ENCODE measurements at regions not wholly inside any gene's neighbourhood (a gene's known extent, or its start where the extent isn't known, plus 50 kb on each side); places are given as distances from the start of the nearest gene placed in this dataset.

DNA sequence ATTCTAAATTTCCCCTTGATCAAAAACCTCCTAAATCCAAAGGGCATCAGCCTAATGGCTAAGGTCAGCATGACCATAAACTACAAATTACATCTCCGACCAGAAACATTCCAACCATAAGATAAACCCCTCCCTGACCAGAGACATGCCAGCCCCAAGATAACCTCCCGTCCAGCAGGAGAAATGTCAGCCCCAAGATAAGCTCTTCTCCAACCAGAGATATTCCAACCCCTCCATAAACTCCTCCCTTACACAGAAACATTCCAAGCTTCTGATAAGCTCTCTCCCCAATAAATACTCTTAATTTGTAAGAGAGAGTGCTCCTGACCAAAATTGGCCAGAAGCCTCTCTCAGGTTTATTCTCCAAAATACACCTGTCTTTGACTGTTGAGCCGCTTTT is 274.0 kb downstream of the RNF152 start:
- H3K18ac ChIP-seq (ENCODE audit: insufficient read length, low read depth, low read length): no peak overlapping the region
- Mint-ChIP-seq H3K4me1 (peaks cover 18 to 21% of the 10 kb centered on the region in 2 experiments), H3K9me3 (peaks cover 26 to 30% of the 10 kb centered on the region in 2 experiments), H3K27me3 (ENCODE audit: low read depth) (peaks cover 16% of the 10 kb centered on the region), H3K4me3 (no peak overlapping the region), H3K36me3 (ENCODE audit: insufficient read depth in 1 of 3, low read depth in 3 of 3) (peaks cover 11 to 42% (median 20%) of the 10 kb centered on the region in 3 experiments), H3K27ac (peak overlapping the region in 1 of 3 experiments; percentile 72; a peak in 1 of 7 replicates)
- no peak overlapping the region for H3T11ph ChIP-seq (ENCODE audit: low read length)
- no peak overlapping the region for H2AK5ac ChIP-seq (ENCODE audit: insufficient read length, low read length)
- no peak overlapping the region for H3K9ac ChIP-seq (ENCODE audit: extremely low read depth, insufficient read length, low read length)
- H3K23me2 ChIP-seq (ENCODE audit: insufficient read length, low read depth, low read length, poor library complexity, severe bottlenecking): no peaks in the 10 kb centered on the region
- no peak for DNase-seq
- H3K4ac ChIP-seq (ENCODE audit: low read depth, low read length): no peak overlapping the region
- no peak overlapping the region for H3K27ac ChIP-seq (ENCODE audit: insufficient read length, low read depth, low read length)
- H2AFZ ChIP-seq (ENCODE audit: low read length): no peak overlapping the region
- H3K56ac ChIP-seq (ENCODE audit: insufficient read length, low read depth, low read length): no peak overlapping the region
- no peaks in the 10 kb centered on the region for H3K79me2 ChIP-seq (ENCODE audit: insufficient read depth, low read length)
- H2BK12ac ChIP-seq (ENCODE audit: insufficient read length, low read depth, low read length): no peak overlapping the region
- no peak overlapping the region for H4K8ac ChIP-seq (replicated peaks; ENCODE audit: insufficient read length, low read depth, low read length)
- H3K9me3 ChIP-seq (ENCODE audit: control insufficient read depth, low read depth, low read length): peaks cover 4% of the 10 kb centered on the region
- H2BK20ac ChIP-seq (ENCODE audit: low read depth, low read length, poor library complexity, severe bottlenecking): no peak overlapping the region
- H2BK5ac ChIP-seq (ENCODE audit: insufficient read length, low read length): no peak overlapping the region
- no peak overlapping the region for H2BK15ac ChIP-seq (ENCODE audit: low read depth, low read length)
- H3K14ac ChIP-seq (ENCODE audit: insufficient read depth, low read length): no peak overlapping the region
- H4K5ac ChIP-seq (ENCODE audit: insufficient read length, low read depth, low read length): no peak overlapping the region
- no peak overlapping the region for H3K4me2 ChIP-seq (ENCODE audit: insufficient read depth, insufficient read length, low read length)
- no peaks in the 10 kb centered on the region for H3K27me3 ChIP-seq (ENCODE audit: insufficient read depth, low read length)
- H2BK120ac ChIP-seq (ENCODE audit: low read depth, low read length, poor library complexity, severe bottlenecking): no peak overlapping the region
- no peak overlapping the region for H3K23ac ChIP-seq (ENCODE audit: insufficient read length, low read depth, low read length)
- H3K79me1 ChIP-seq (ENCODE audit: insufficient read depth, low read depth, low read length, poor library complexity, severe bottlenecking): no peaks in the 10 kb centered on the region
- no peak overlapping the region for H4K91ac ChIP-seq (ENCODE audit: insufficient read length, low read depth, low read length)
- no CpG with 5 or more reads among the region's 3 CpGs for WGBS (ENCODE audit: extremely low coverage, insufficient read length, low lambda C conversion rate)
- H4K20me1 ChIP-seq (ENCODE audit: control insufficient read depth, insufficient read depth, insufficient read length): no peaks in the 10 kb centered on the region
- TF ChIP-seq, protein P1, sequence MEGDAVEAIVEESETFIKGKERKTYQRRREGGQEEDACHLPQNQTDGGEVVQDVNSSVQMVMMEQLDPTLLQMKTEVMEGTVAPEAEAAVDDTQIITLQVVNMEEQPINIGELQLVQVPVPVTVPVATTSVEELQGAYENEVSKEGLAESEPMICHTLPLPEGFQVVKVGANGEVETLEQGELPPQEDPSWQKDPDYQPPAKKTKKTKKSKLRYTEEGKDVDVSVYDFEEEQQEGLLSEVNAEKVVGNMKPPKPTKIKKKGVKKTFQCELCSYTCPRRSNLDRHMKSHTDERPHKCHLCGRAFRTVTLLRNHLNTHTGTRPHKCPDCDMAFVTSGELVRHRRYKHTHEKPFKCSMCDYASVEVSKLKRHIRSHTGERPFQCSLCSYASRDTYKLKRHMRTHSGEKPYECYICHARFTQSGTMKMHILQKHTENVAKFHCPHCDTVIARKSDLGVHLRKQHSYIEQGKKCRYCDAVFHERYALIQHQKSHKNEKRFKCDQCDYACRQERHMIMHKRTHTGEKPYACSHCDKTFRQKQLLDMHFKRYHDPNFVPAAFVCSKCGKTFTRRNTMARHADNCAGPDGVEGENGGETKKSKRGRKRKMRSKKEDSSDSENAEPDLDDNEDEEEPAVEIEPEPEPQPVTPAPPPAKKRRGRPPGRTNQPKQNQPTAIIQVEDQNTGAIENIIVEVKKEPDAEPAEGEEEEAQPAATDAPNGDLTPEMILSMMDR (conservative IDR thresholded peaks at IDR 0.05): no peak
- H3K4me1 ChIP-seq (ENCODE audit: insufficient read depth, low read length): no peaks in the 10 kb centered on the region; the same call in 1 of the 2 replicates
